ENCODE measurements at regions not wholly inside any gene's neighbourhood (a gene's known extent, or its start where the extent isn't known, plus 50 kb on each side); places are given as distances from the start of the nearest gene placed in this dataset.
A peak's percentile ranks its signal among the peaks of the same experiment; 100 is the strongest.

- H3K4me1 ChIP-seq (ENCODE audit: control insufficient read depth, extremely low read depth, insufficient read depth, low read length) = peaks cover 14% of the 10 kb centered on the region
- H3K9ac ChIP-seq (ENCODE audit: insufficient read depth, low read length) = no peak overlapping the region
- no peaks in the 10 kb centered on the region for H3K27me3 ChIP-seq (ENCODE audit: control insufficient read depth, insufficient read depth, low read length)
- H2AFZ ChIP-seq (ENCODE audit: low read length) = no peak overlapping the region
- TF ChIP-seq CTCF (conservative IDR thresholded peaks at IDR 0.05 in 1 of 2, IDR thresholded peaks at IDR 0.05 in 1 of 2; ENCODE audit: low read depth in 1 of 2, low read length in 2 of 2) = no peak
- no peaks in the 10 kb centered on the region for H4K20me1 ChIP-seq (ENCODE audit: control insufficient read depth, extremely low read depth, insufficient read depth, low read length)
- H3K36me3 ChIP-seq (ENCODE audit: control insufficient read depth, insufficient read depth, low read length) = no peaks in the 10 kb centered on the region
- no peak overlapping the region for H3K4me2 ChIP-seq (ENCODE audit: extremely low read depth, insufficient read depth, low read length)
- DNase-seq (ENCODE audit: low read depth in 2 of 2) = peak; percentile 55 to 79
- H3K9me3 ChIP-seq (ENCODE audit: control insufficient read depth, insufficient read depth, low read depth, low read length) = no peaks in the 10 kb centered on the region
- no peak overlapping the region for H3K4me3 ChIP-seq (replicated peaks in 1 of 4; ENCODE audit: control extremely low read depth in 1 of 4, insufficient read depth in 1 of 4, low read depth in 3 of 4, low read length in 4 of 4)
- H3K27ac ChIP-seq (ENCODE audit: insufficient read depth, low read length) = no peak overlapping the region
- no peaks in the 10 kb centered on the region for H3K79me2 ChIP-seq (ENCODE audit: control insufficient read depth, insufficient read depth, low read length)
Observed at GRCh38 chr15:70266412-70267121, 168.8 kb upstream of the TLE3 start.

- Histone ChIP-seq H2AFZ (ENCODE audit: low read length) (no peak overlapping the region), H3K27me3 (ENCODE audit: control insufficient read depth, insufficient read depth, low read length) (no peaks in the 10 kb centered on the region), H3K27ac (ENCODE audit: insufficient read depth, low read length) (no peak overlapping the region), H3K9ac (ENCODE audit: insufficient read depth, low read length) (no peak overlapping the region), H3K36me3 (ENCODE audit: control insufficient read depth, insufficient read depth, low read length) (no peaks in the 10 kb centered on the region), H3K4me1 (ENCODE audit: control insufficient read depth, extremely low read depth, insufficient read depth, low read length) (peaks cover 10% of the 10 kb centered on the region), H3K4me3 (replicated peaks in 1 of 4; ENCODE audit: control extremely low read depth in 1 of 4, insufficient read depth in 1 of 4, low read depth in 3 of 4, low read length in 4 of 4) (no peak overlapping the region), H3K79me2 (ENCODE audit: control insufficient read depth, insufficient read depth, low read length) (no peaks in the 10 kb centered on the region), H3K4me2 (ENCODE audit: extremely low read depth, insufficient read depth, low read length) (no peak overlapping the region), H3K9me3 (ENCODE audit: control insufficient read depth, insufficient read depth, low read depth, low read length) (no peaks in the 10 kb centered on the region), H4K20me1 (ENCODE audit: control insufficient read depth, extremely low read depth, insufficient read depth, low read length) (no peaks in the 10 kb centered on the region)
- DNase-seq (ENCODE audit: low read depth in 2 of 2) = no peak
- TF ChIP-seq EZH2 (IDR thresholded peaks at IDR 0.05; ENCODE audit: low read length, missing control alignments) (no peak), CTCF (conservative IDR thresholded peaks at IDR 0.05 in 1 of 2, IDR thresholded peaks at IDR 0.05 in 1 of 2; ENCODE audit: low read depth in 1 of 2, low read length in 2 of 2) (no peak)
Observed at GRCh38 chr15:70265986-70266385, 168.3 kb upstream of the TLE3 start.

GRCh38 chr15:70265466-70265978 lies 167.8 kb upstream of the TLE3 start:
- no peak for DNase-seq (ENCODE audit: low read depth in 2 of 2)
- Histone ChIP-seq H3K36me3 (ENCODE audit: control insufficient read depth, insufficient read depth, low read length) (no peaks in the 10 kb centered on the region), H3K4me1 (ENCODE audit: control insufficient read depth, extremely low read depth, insufficient read depth, low read length) (peaks cover 6% of the 10 kb centered on the region), H4K20me1 (ENCODE audit: control insufficient read depth, extremely low read depth, insufficient read depth, low read length) (no peaks in the 10 kb centered on the region), H2AFZ (ENCODE audit: low read length) (no peak overlapping the region), H3K9me3 (ENCODE audit: control insufficient read depth, insufficient read depth, low read depth, low read length) (no peaks in the 10 kb centered on the region), H3K27me3 (ENCODE audit: control insufficient read depth, insufficient read depth, low read length) (no peaks in the 10 kb centered on the region), H3K27ac (ENCODE audit: insufficient read depth, low read length) (no peak overlapping the region), H3K4me3 (replicated peaks in 1 of 4; ENCODE audit: control extremely low read depth in 1 of 4, insufficient read depth in 1 of 4, low read depth in 3 of 4, low read length in 4 of 4) (no peak overlapping the region), H3K9ac (ENCODE audit: insufficient read depth, low read length) (no peak overlapping the region), H3K4me2 (ENCODE audit: extremely low read depth, insufficient read depth, low read length) (no peak overlapping the region), H3K79me2 (ENCODE audit: control insufficient read depth, insufficient read depth, low read length) (no peaks in the 10 kb centered on the region)
- peak in 1 of 2 donors; percentile 13 for TF ChIP-seq CTCF (conservative IDR thresholded peaks at IDR 0.05 in 1 of 2, IDR thresholded peaks at IDR 0.05 in 1 of 2; ENCODE audit: low read depth in 1 of 2, low read length in 2 of 2)
- no peak for TF ChIP-seq EZH2 (IDR thresholded peaks at IDR 0.05; ENCODE audit: low read length, missing control alignments)
